Ishikawa (cell line): ENCODE measurements at regions not wholly inside any gene's neighbourhood (a gene's known extent, or its start where the extent isn't known, plus 50 kb on each side); places are given as distances from the start of the nearest gene placed in this dataset.

Source experiments
- RAD21 ChIP-seq: IDR thresholded peaks from 2 replicates; pipeline ENCODE4 v1.6.1; 2012; ENCODE audit warnings: low read depth
- TAF1 ChIP-seq: IDR thresholded peaks from 2 replicates; pipeline ENCODE4 v1.6.1; 2012; ENCODE audit warnings: low read depth, mild to moderate bottlenecking
- TF ChIP-seq, protein P1 (sequence below): IDR thresholded peaks from 2 replicates; pipeline ENCODE4 v1.6.1; 2012

- TF ChIP-seq TAF1, result no peak
- TF ChIP-seq, protein P1, sequence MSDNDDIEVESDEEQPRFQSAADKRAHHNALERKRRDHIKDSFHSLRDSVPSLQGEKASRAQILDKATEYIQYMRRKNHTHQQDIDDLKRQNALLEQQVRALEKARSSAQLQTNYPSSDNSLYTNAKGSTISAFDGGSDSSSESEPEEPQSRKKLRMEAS, result no peak
- TF ChIP-seq RAD21, result no peak
These were observed 132.7 kb downstream of the KLF13 start for GRCh38 chr15:31459400-31459748.
